Endothelial cell of umbilical vein (primary cell): ENCODE measurements at regions not wholly inside any gene's neighbourhood (a gene's known extent, or its start where the extent isn't known, plus 50 kb on each side); places are given as distances from the start of the nearest gene placed in this dataset.

ENCODE experiments used
- BruUV-seq: library from RNA; stranded (reverse); fragments of 400-500 nt; replicated peaks from 2 replicates; lab custom pipeline; 2021; lab: Mats Ljungman, UMichigan
- CTCF ChIA-PET: fragments of 300-600, 350-600 bp; sonication (Branson Sonifier 250); formaldehyde crosslinking; loops from one replicate; lab custom pipeline; 2021; ENCODE audit warnings: antibody characterized with exemption, inconsistent platforms; lab: Charles Lee
- POLR2A ChIA-PET: fragments of 300-600, 350-600 bp; sonication (Branson Sonifier 250); formaldehyde crosslinking; loops from one replicate; lab custom pipeline; 2021; ENCODE audit warnings: antibody characterized with exemption, inconsistent platforms; lab: Charles Lee
- DNase-seq: peaks from one replicate; pipeline ENCODE4 v3.0.0-alpha.2; 2011; ENCODE audit warnings: low read depth, low spot score
- FAIRE-seq: peaks from 2 replicates; lab custom pipeline; 2011; peaks lifted over from hg19 to GRCh38; lab: Jason Lieb, UNC
- H2AFZ ChIP-seq: 2 replicates; pipeline ENCODE4 v1.6.0; 2012; ENCODE audit warnings: low read depth, low read length, control low read depth, inconsistent platforms
- H3K27ac ChIP-seq: 2 replicates; pipeline ENCODE4 v1.5.1; 2011; ENCODE audit warnings: low read depth, mild to moderate bottlenecking, control low read depth, low read length, moderate library complexity; ENCODE audit not compliant: insufficient read depth
- H3K27me3 ChIP-seq, 2 experiments: 2 replicates each; pipeline versions ENCODE4 v1.6.0 to v1.6.1; 2011; ENCODE audit warnings: low read length in 2 of 2, mixed read lengths in 1 of 2; ENCODE audit not compliant: control insufficient read depth in 2 of 2, insufficient read depth in 2 of 2
- H3K36me3 ChIP-seq, 2 experiments: 2 replicates in 1 of 2; 3 replicates in 1 of 2; pipeline ENCODE4 v1.5.1; 2011; ENCODE audit warnings: low read length in 2 of 2, mild to moderate bottlenecking in 1 of 2, moderate library complexity in 1 of 2; ENCODE audit not compliant: control insufficient read depth in 2 of 2, insufficient read depth in 2 of 2; ENCODE audit errors: extremely low read depth in 1 of 2
- H3K4me1 ChIP-seq: 3 replicates; pipeline ENCODE4 v1.5.1; 2011; ENCODE audit warnings: mild to moderate bottlenecking, low read length; ENCODE audit not compliant: control insufficient read depth, insufficient read depth; ENCODE audit errors: extremely low read depth
- H3K4me2 ChIP-seq: 2 replicates; pipeline ENCODE4 v1.6.1; 2011; ENCODE audit warnings: low read length, control low read depth, mixed read lengths; ENCODE audit not compliant: insufficient read depth
- H3K4me3 ChIP-seq, 3 experiments: fragments of 200-600 bp in 1 of 3; sonication (generic), shearing (Covaris generic) in 1 of 3; replicated peaks in 1 of 3; 2 replicates each; pipeline ENCODE4 v1.5.1; 2011 to 2016; ENCODE audit warnings: control low read depth in 3 of 3, low read length in 3 of 3, mild to moderate bottlenecking in 2 of 3, inconsistent platforms in 1 of 3, low read depth in 1 of 3, moderate library complexity in 1 of 3; ENCODE audit not compliant: insufficient read depth in 1 of 3
- H3K79me2 ChIP-seq: 2 replicates; pipeline ENCODE4 v1.6.0; 2012; ENCODE audit warnings: low read length, inconsistent platforms; ENCODE audit not compliant: control insufficient read depth, insufficient read depth
- H3K9ac ChIP-seq: replicated peaks from 2 replicates; pipeline ENCODE3; 2011; ENCODE audit warnings: low read length, control low read depth; ENCODE audit not compliant: insufficient read depth; ENCODE audit errors: extremely low read depth
- H3K9me1 ChIP-seq: replicated peaks from 3 replicates; pipeline ENCODE4 v1.6.0; 2011; ENCODE audit warnings: mild to moderate bottlenecking, low read length; ENCODE audit not compliant: control insufficient read depth, insufficient read depth; ENCODE audit errors: extremely low read depth
- H3K9me3 ChIP-seq: replicated peaks from 2 replicates; pipeline ENCODE4 v1.5.1; 2012; ENCODE audit warnings: low read length, inconsistent platforms; ENCODE audit not compliant: control insufficient read depth, insufficient read depth
- H4K20me1 ChIP-seq: replicated peaks from 2 replicates; pipeline ENCODE3; 2011; ENCODE audit warnings: mild to moderate bottlenecking, low read length; ENCODE audit not compliant: control insufficient read depth, insufficient read depth; ENCODE audit errors: extremely low read depth
- CTCF ChIP-seq, 2 donors: IDR thresholded peaks; 1 replicate in 1 of 2; 2 replicates in 1 of 2; pipeline ENCODE4 v1.5.1; 2011; ENCODE audit warnings: low read length in 2 of 2, mild to moderate bottlenecking in 2 of 2, moderate library complexity in 2 of 2, control low read depth in 1 of 2, inconsistent platforms in 1 of 2, low read depth in 1 of 2; ENCODE audit not compliant: insufficient read depth in 1 of 2; ENCODE audit errors: extremely low read depth in 1 of 2
- EZH2 ChIP-seq: IDR thresholded peaks from 2 replicates; pipeline ENCODE4 v1.6.1; 2012; ENCODE audit warnings: borderline replicate concordance, low read depth, mild to moderate bottlenecking, moderate library complexity, low read length, inconsistent platforms; ENCODE audit not compliant: severe bottlenecking
- FOS ChIP-seq: IDR thresholded peaks from 2 replicates; pipeline ENCODE4 v1.6.1; 2011; ENCODE audit warnings: mild to moderate bottlenecking, low read length, moderate library complexity, borderline replicate concordance; ENCODE audit not compliant: insufficient read depth
- GATA2 ChIP-seq: IDR thresholded peaks from 2 replicates; pipeline ENCODE4 v1.7.0; 2011; ENCODE audit warnings: low read depth, mild to moderate bottlenecking, moderate library complexity, mixed read lengths, low read length; ENCODE audit not compliant: insufficient read length, insufficient read depth
- JUN ChIP-seq: IDR thresholded peaks from 2 replicates; pipeline ENCODE4 v1.6.1; 2011; ENCODE audit warnings: borderline replicate concordance, low read depth; ENCODE audit not compliant: insufficient read length, insufficient read depth
- MAX ChIP-seq: IDR thresholded peaks from 2 replicates; pipeline ENCODE4 v1.6.1; 2011; ENCODE audit not compliant: insufficient read depth, insufficient read length
- MYC ChIP-seq: IDR thresholded peaks from one replicate; pipeline ENCODE4 v1.6.1; 2011; ENCODE audit warnings: mild to moderate bottlenecking, low read depth, low read length
- POLR2A ChIP-seq: IDR thresholded peaks from 2 replicates; pipeline ENCODE4 v1.6.1; 2012; ENCODE audit warnings: low read depth, mild to moderate bottlenecking, control low read depth, low read length
- POLR2AphosphoS5 ChIP-seq: IDR thresholded peaks from 2 replicates; pipeline ENCODE4 v1.6.1; 2012; ENCODE audit warnings: low read depth, mild to moderate bottlenecking, control low read depth, low read length, moderate library complexity; ENCODE audit not compliant: insufficient read depth
- dilution Hi-C: fragments of 300-500 bp; cut with MboI; formaldehyde crosslinking; loops from one replicate; pipeline ENCODE4 v1.15.0; 2019; ENCODE audit warnings: low sequenced_read_pairs; ENCODE audit not compliant: extremely low pct_ligation_motif_present
- intact Hi-C: fragments of 100-400 bp; cut with micrococcal nuclease; formaldehyde crosslinking; loops from one replicate; pipeline ENCODE4 v1.10.0; 2022

- ChIA-PET POLR2A (no interaction called here), CTCF (no interaction called here)
- Histone ChIP-seq H3K79me2 (no peaks in the 10 kb centered on the region), H3K4me2 (no peak overlapping the region), H3K9me1 (no peaks in the 10 kb centered on the region), H3K27me3 (peaks cover 0 to 5% of the 10 kb centered on the region in 2 experiments), H3K27ac (no peak overlapping the region), H3K9ac (no peak overlapping the region), H3K9me3 (no peaks in the 10 kb centered on the region), H2AFZ (no peak overlapping the region), H3K4me3 (no peak overlapping the region), H3K36me3 (no peaks in the 10 kb centered on the region), H4K20me1 (no peaks in the 10 kb centered on the region), H3K4me1 (no peaks in the 10 kb centered on the region)
- no peak for TF ChIP-seq JUN
- TF ChIP-seq MYC, result no peak
- TF ChIP-seq EZH2, result no peak
- TF ChIP-seq CTCF (IDR thresholded peaks at IDR 0.05; ENCODE audit: extremely low read depth in 1 of 2, insufficient read depth in 1 of 2, low read depth in 1 of 2, low read length in 2 of 2), result no peak
- TF ChIP-seq FOS, result no peak
- TF ChIP-seq GATA2, result no peak
- no peak for TF ChIP-seq POLR2AphosphoS5
- no peak for TF ChIP-seq MAX
- no peak for TF ChIP-seq POLR2A
- dilution Hi-C loops (no loop called here), intact Hi-C loops (loop anchor here (10.0 kb wide), 1 partner anchor 420 kb away; the partner anchor contains the start of gene AP3B1)
- no peak for FAIRE-seq
- DNase-seq, result no peak
- BruUV-seq, result no TSS peak
Measured at GRCh38 chr5:77874691-77875090, 98.6 kb upstream of the TBCA start.
